ENCODE measurements at regions not wholly inside any gene's neighbourhood (a gene's known extent, or its start where the extent isn't known, plus 50 kb on each side); places are given as distances from the start of the nearest gene placed in this dataset.

- TF ChIP-seq FOXM1 (IDR thresholded peaks at IDR 0.05; ENCODE audit: borderline replicate concordance, low read depth) = no peak
- no peak for TF ChIP-seq TAF1 (IDR thresholded peaks at IDR 0.05; ENCODE audit: low read depth)
- no peak for TF ChIP-seq YY1 (IDR thresholded peaks at IDR 0.05; ENCODE audit: low read depth)
- TF ChIP-seq, protein P1, sequence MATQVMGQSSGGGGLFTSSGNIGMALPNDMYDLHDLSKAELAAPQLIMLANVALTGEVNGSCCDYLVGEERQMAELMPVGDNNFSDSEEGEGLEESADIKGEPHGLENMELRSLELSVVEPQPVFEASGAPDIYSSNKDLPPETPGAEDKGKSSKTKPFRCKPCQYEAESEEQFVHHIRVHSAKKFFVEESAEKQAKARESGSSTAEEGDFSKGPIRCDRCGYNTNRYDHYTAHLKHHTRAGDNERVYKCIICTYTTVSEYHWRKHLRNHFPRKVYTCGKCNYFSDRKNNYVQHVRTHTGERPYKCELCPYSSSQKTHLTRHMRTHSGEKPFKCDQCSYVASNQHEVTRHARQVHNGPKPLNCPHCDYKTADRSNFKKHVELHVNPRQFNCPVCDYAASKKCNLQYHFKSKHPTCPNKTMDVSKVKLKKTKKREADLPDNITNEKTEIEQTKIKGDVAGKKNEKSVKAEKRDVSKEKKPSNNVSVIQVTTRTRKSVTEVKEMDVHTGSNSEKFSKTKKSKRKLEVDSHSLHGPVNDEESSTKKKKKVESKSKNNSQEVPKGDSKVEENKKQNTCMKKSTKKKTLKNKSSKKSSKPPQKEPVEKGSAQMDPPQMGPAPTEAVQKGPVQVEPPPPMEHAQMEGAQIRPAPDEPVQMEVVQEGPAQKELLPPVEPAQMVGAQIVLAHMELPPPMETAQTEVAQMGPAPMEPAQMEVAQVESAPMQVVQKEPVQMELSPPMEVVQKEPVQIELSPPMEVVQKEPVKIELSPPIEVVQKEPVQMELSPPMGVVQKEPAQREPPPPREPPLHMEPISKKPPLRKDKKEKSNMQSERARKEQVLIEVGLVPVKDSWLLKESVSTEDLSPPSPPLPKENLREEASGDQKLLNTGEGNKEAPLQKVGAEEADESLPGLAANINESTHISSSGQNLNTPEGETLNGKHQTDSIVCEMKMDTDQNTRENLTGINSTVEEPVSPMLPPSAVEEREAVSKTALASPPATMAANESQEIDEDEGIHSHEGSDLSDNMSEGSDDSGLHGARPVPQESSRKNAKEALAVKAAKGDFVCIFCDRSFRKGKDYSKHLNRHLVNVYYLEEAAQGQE (IDR thresholded peaks at IDR 0.05; ENCODE audit: low read depth) = no peak
These were observed 53.5 kb upstream of the DCBLD2 start for GRCh38 chr3:98954791-98955604.

DNA sequence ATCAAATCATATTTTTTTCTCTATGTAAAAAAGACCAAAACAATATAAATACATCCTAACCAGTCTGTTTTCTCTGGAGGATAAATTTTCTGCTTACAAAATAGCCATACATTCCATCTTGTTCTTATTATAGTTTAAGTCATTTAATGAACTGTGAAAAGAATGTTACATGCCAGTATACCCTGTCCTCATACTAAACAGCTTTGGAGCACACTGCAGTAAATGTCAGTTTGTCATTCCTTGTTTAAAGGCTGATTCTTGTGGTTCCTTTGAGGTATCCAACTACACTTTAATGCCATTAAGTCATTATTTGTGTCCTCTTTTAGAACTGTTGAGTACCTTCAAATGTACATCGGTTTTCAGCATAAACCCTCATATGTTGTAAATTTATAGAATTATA is 52.7 kb upstream of the DCBLD2 start:
- 0 out of 2 replicates have a peak, but pooled peaks have one; percentile 21 for TF ChIP-seq TEAD4 (IDR thresholded peaks at IDR 0.05)
- TF ChIP-seq USF1 (IDR thresholded peaks at IDR 0.05) = no peak

GRCh38 chr3:98952404-98952803 is 50.9 kb upstream of the DCBLD2 start:
- TF ChIP-seq ZBTB7A (IDR thresholded peaks at IDR 0.05; ENCODE audit: low read depth) (no peak), EP300 (IDR thresholded peaks at IDR 0.05; ENCODE audit: borderline replicate concordance) (peak; percentile 36; the same call in 1 of the 2 replicates), EGR1 (IDR thresholded peaks at IDR 0.05) (no peak), CREB1 (IDR thresholded peaks at IDR 0.05; ENCODE audit: low read depth) (no peak), YY1 (IDR thresholded peaks at IDR 0.05; ENCODE audit: low read depth) (no peak), FOXM1 (IDR thresholded peaks at IDR 0.05; ENCODE audit: borderline replicate concordance, low read depth) (no peak), TEAD4 (IDR thresholded peaks at IDR 0.05) (0 out of 2 replicates have a peak, but pooled peaks have one; percentile 22), NFIC (IDR thresholded peaks at IDR 0.05) (peak; percentile 55), TCF12 (IDR thresholded peaks at IDR 0.05; ENCODE audit: low read depth) (peak; percentile 54)
- TF ChIP-seq, protein P2, sequence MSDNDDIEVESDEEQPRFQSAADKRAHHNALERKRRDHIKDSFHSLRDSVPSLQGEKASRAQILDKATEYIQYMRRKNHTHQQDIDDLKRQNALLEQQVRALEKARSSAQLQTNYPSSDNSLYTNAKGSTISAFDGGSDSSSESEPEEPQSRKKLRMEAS (IDR thresholded peaks at IDR 0.05) = no peak
- TF ChIP-seq, protein P1 (IDR thresholded peaks at IDR 0.05; ENCODE audit: low read depth) = no peak

Measured in Ishikawa (cell line).